DOHH2 (cell line): ENCODE measurements at regions not wholly inside any gene's neighbourhood (a gene's known extent, or its start where the extent isn't known, plus 50 kb on each side); places are given as distances from the start of the nearest gene placed in this dataset.

ENCODE experiments used
- H3F3A ChIP-seq: fragments of 200-600 bp; sonication (generic), shearing (Covaris generic); 2 replicates; pipeline ENCODE4 v1.6.0; 2016; ENCODE audit warnings: antibody characterized with exemption, mild to moderate bottlenecking; ENCODE audit not compliant: control insufficient read depth, insufficient read depth
- H3K27ac ChIP-seq: fragments of 200-600 bp; sonication (generic); 2 replicates; pipeline ENCODE4 v1.5.1; 2014; ENCODE audit warnings: low read depth, mild to moderate bottlenecking, low read length, moderate library complexity
- H3K27me3 ChIP-seq: fragments of 200-600 bp; sonication (generic); 2 replicates; pipeline ENCODE4 v1.6.1; 2014; ENCODE audit warnings: mild to moderate bottlenecking, low read length, mixed read lengths; ENCODE audit not compliant: control insufficient read depth
- H3K36me3 ChIP-seq: fragments of 200-600 bp; sonication (generic); 2 replicates; pipeline ENCODE4 v1.6.1; 2014; ENCODE audit warnings: mild to moderate bottlenecking, low read length, moderate library complexity, mixed read lengths; ENCODE audit not compliant: control insufficient read depth
- H3K4me1 ChIP-seq: fragments of 200-600 bp; sonication (generic); 2 replicates; pipeline ENCODE4 v1.6.1; 2014; ENCODE audit warnings: mild to moderate bottlenecking, low read length, mixed read lengths; ENCODE audit not compliant: control insufficient read depth
- H3K4me2 ChIP-seq: fragments of 200-600 bp; sonication (generic); 2 replicates; pipeline ENCODE4 v1.6.0; 2014; ENCODE audit warnings: mild to moderate bottlenecking, low read length, moderate library complexity
- H3K4me3 ChIP-seq: fragments of 200-600 bp; sonication (generic); 2 replicates; pipeline ENCODE4 v1.5.1; 2014; ENCODE audit warnings: mild to moderate bottlenecking, low read length, mixed read lengths
- H3K79me2 ChIP-seq: fragments of 200-600 bp; sonication (generic); 2 replicates; pipeline ENCODE4 v1.6.1; 2014; ENCODE audit warnings: mild to moderate bottlenecking, low read length, mixed read lengths; ENCODE audit not compliant: control insufficient read depth
- H3K9me2 ChIP-seq: fragments of 200-600 bp; sonication (generic); replicated peaks from 2 replicates; pipeline ENCODE4 v1.6.1; 2014; ENCODE audit warnings: mild to moderate bottlenecking, low read length, mixed read lengths; ENCODE audit not compliant: control insufficient read depth
- H3K9me3 ChIP-seq: fragments of 200-600 bp; sonication (generic); 2 replicates; pipeline ENCODE4 v1.6.1; 2014; ENCODE audit warnings: antibody characterized with exemption, low read length, mixed read lengths; ENCODE audit not compliant: control insufficient read depth, insufficient read depth
- H4K20me1 ChIP-seq: fragments of 200-600 bp; sonication (generic); 2 replicates; pipeline ENCODE4 v1.6.0; 2014; ENCODE audit warnings: low read depth, mild to moderate bottlenecking, antibody characterized with exemption, low read length, moderate library complexity; ENCODE audit not compliant: control insufficient read depth, insufficient read depth
- CTCF ChIP-seq: fragments of 200-600 bp; sonication (generic); IDR thresholded peaks from one replicate; pipeline ENCODE4 v1.5.1; 2014; ENCODE audit warnings: antibody characterized with exemption, mild to moderate bottlenecking, low read depth, low read length; ENCODE audit not compliant: poor library complexity, severe bottlenecking
- EZH2phosphoT487 ChIP-seq: fragments of 200-600 bp; sonication (generic); IDR thresholded peaks from 2 replicates; pipeline ENCODE4 v1.6.1; 2017; ENCODE audit warnings: borderline replicate concordance, mild to moderate bottlenecking, antibody characterized with exemption, low read length, moderate library complexity, mixed read lengths

GRCh38 chr12:66832997-66833396 lies 154.1 kb upstream of the GRIP1 start:
- TF ChIP-seq CTCF (no peak), EZH2phosphoT487 (no peak)
- Histone ChIP-seq H3K9me3 (no peaks in the 10 kb centered on the region), H3K27me3 (no peaks in the 10 kb centered on the region), H3K9me2 (no peaks in the 10 kb centered on the region), H3K36me3 (no peaks in the 10 kb centered on the region), H3K4me2 (no peak overlapping the region), H4K20me1 (no peaks in the 10 kb centered on the region), H3F3A (no peaks in the 10 kb centered on the region), H3K4me1 (peaks cover 12% of the 10 kb centered on the region), H3K79me2 (no peaks in the 10 kb centered on the region), H3K4me3 (no peak overlapping the region), H3K27ac (no peak overlapping the region)

DNA sequence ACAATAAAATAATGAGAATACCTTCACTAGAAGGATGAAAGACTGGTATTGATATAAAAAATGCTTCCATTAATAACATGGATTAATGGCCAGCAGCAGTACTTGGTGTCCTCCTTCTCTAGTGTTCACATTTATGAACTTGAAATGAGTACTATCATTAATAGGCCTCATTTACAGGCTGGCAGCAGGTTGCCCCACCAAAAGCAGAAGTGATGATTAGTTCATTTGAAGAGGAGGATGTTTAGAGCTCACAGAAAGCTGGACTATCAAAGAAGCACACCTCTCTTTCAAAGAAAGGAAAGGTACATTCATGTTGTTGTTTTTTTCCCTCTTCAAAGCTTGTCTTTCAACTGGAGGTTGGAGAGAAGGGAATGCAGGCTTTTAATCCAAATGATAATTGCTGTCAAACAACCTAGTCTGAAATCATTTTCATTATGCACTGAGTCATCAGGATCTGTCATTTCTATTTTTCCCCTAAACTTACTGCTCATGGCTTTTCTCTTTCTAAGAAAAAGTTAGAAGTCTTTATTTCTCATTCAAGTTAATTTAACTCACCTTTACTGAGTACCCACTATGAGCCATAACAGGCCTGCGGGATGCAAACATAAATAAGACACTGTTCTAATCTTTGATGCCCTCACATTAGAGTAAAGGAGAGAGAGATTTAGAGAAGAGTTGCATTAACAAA lies 157.9 kb upstream of the GRIP1 start:
- H3K27ac ChIP-seq: no peak overlapping the region
- H3K4me2 ChIP-seq: no peak overlapping the region
- H3F3A ChIP-seq: no peaks in the 10 kb centered on the region
- H3K36me3 ChIP-seq: no peaks in the 10 kb centered on the region
- no peak for TF ChIP-seq CTCF
- no peak for TF ChIP-seq EZH2phosphoT487
- H3K79me2 ChIP-seq: no peaks in the 10 kb centered on the region
- H3K4me1 ChIP-seq: peaks cover 12% of the 10 kb centered on the region
- no peak overlapping the region for H3K4me3 ChIP-seq
- no peaks in the 10 kb centered on the region for H4K20me1 ChIP-seq
- H3K9me3 ChIP-seq: no peaks in the 10 kb centered on the region
- no peaks in the 10 kb centered on the region for H3K9me2 ChIP-seq
- no peaks in the 10 kb centered on the region for H3K27me3 ChIP-seq

DNA sequence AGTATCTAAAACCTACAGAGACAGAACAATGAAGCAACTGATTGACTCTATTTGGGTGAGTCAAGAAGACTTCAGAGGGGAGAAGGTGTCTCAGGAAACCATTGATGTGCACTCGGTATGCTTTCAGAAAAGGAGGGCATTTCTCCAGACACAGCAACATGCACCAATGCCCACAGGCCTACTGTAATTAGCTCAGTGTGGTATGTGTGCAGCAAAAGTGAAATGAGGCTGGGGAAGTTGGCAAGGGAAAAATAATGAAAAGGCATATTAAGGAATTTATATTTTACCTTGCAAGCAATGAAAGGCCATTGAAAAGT lies 158.4 kb upstream of the GRIP1 start:
- H3K9me3 ChIP-seq: no peaks in the 10 kb centered on the region
- no peaks in the 10 kb centered on the region for H4K20me1 ChIP-seq
- H3K79me2 ChIP-seq: no peaks in the 10 kb centered on the region
- H3K4me3 ChIP-seq: no peak overlapping the region
- H3F3A ChIP-seq: no peaks in the 10 kb centered on the region
- peaks cover 12% of the 10 kb centered on the region for H3K4me1 ChIP-seq
- H3K4me2 ChIP-seq: no peak overlapping the region
- H3K9me2 ChIP-seq: no peaks in the 10 kb centered on the region
- no peak overlapping the region for H3K27ac ChIP-seq
- no peaks in the 10 kb centered on the region for H3K36me3 ChIP-seq
- TF ChIP-seq CTCF (no peak), EZH2phosphoT487 (no peak)
- H3K27me3 ChIP-seq: no peaks in the 10 kb centered on the region

DNA sequence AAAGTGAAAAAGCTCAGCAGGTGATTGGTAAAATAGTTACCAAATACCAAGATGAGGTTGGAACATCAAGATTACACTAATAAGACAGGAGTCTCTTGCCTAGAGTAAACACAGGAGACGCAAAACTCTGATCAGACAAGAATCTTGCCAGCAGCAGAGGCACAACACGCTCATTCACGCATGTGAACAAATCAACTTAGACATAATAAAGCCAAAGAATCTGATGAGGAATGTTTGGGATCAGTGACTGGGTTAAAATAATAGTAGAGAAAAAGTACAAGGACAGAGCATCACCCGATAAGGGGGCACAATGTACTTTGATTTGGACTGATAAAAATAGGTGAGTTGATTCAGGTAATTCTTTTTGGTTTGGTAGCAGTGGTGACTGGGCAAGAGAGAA lies 159.5 kb upstream of the GRIP1 start:
- Histone ChIP-seq H3K4me1 (peaks cover 12% of the 10 kb centered on the region), H3K4me3 (no peak overlapping the region), H3K36me3 (no peaks in the 10 kb centered on the region), H3K9me2 (no peaks in the 10 kb centered on the region), H3K9me3 (no peaks in the 10 kb centered on the region), H3K4me2 (no peak overlapping the region), H3K27me3 (no peaks in the 10 kb centered on the region), H3K79me2 (no peaks in the 10 kb centered on the region), H3K27ac (no peak overlapping the region), H4K20me1 (no peaks in the 10 kb centered on the region), H3F3A (no peaks in the 10 kb centered on the region)
- TF ChIP-seq EZH2phosphoT487 (no peak), CTCF (no peak)
